HepG2 (cell line): ENCODE measurements at regions not wholly inside any gene's neighbourhood (a gene's known extent, or its start where the extent isn't known, plus 50 kb on each side); places are given as distances from the start of the nearest gene placed in this dataset.

Experiments
- ATAC-seq: fragments of 200-7000 bp; cut with Tn5 transposase; 3 replicates; pipeline ENCODE4 v1.9.1; 2020; ENCODE audit warnings: mild to moderate bottlenecking, moderate library complexity
- BruUV-seq: library from RNA; stranded (reverse); fragments of 400-500 nt; replicated peaks from 2 replicates; lab custom pipeline; 2021; lab: Mats Ljungman, UMichigan
- CTCF ChIA-PET: fragments of 300-600 bp; formaldehyde crosslinking; extraction: SDS; loops from one replicate; lab custom pipeline; 2021; ENCODE audit warnings: low total read pairs, inconsistent platforms, low intra/inter-chr PET ratio; lab: Yijun Ruan, JAX
- POLR2A ChIA-PET: fragments of 350-600 bp; sonication (Branson Sonifier 250); formaldehyde crosslinking; loops from one replicate; lab custom pipeline; 2020; ENCODE audit warnings: antibody characterized with exemption, inconsistent platforms; lab: Yijun Ruan, JAX
- DNase-seq: peaks from one replicate; pipeline ENCODE4 v3.0.0-alpha.2; 2015; ENCODE audit warnings: low spot score
- FAIRE-seq: peaks from 3 replicates; lab custom pipeline; 2011; peaks lifted over from hg19 to GRCh38; lab: Jason Lieb, UNC
- H2AFZ ChIP-seq: one replicate; pipeline ENCODE4 v1.6.1; 2011; ENCODE audit warnings: low read length, inconsistent platforms
- H3K27ac ChIP-seq: fragments of 300-600 bp; 3 replicates; pipeline ENCODE4 v1.8.0; 2011; ENCODE audit warnings: mixed run types, mild to moderate bottlenecking, mixed read lengths, low read length, inconsistent platforms; ENCODE audit not compliant: insufficient read depth; ENCODE audit errors: extremely low read length
- H3K27me3 ChIP-seq, 2 experiments: fragments of 200-600 bp in 1 of 2; 2 replicates in 1 of 2; 3 replicates in 1 of 2; pipeline versions ENCODE4 v1.6.0 to v1.8.0; 2011; ENCODE audit warnings: low read length in 2 of 2, mild to moderate bottlenecking in 2 of 2, moderate library complexity in 2 of 2, inconsistent platforms in 1 of 2; ENCODE audit not compliant: insufficient read depth in 2 of 2, control insufficient read depth in 1 of 2
- H3K36me3 ChIP-seq, 2 experiments: fragments of 200-600 bp in 1 of 2; replicated peaks in 1 of 2; 2 replicates in 1 of 2; 3 replicates in 1 of 2; pipeline versions ENCODE4 v1.5.1 to v1.8.0; 2011; ENCODE audit warnings: low read length in 2 of 2, inconsistent platforms in 1 of 2; ENCODE audit not compliant: insufficient read depth in 2 of 2, control insufficient read depth in 1 of 2
- H3K4me1 ChIP-seq: 2 replicates; pipeline ENCODE4 v1.5.1; 2012; ENCODE audit warnings: low read length, inconsistent platforms; ENCODE audit not compliant: insufficient read depth
- H3K4me2 ChIP-seq: 2 replicates; pipeline ENCODE4 v1.6.0; 2011; ENCODE audit warnings: low read depth, low read length, inconsistent platforms
- H3K4me3 ChIP-seq, 3 experiments: fragments of 200-600 bp in 1 of 3; sonication (generic), shearing (Covaris generic) in 1 of 3; replicated peaks in 1 of 3; 2 replicates each; pipeline ENCODE4 v1.5.1; 2011 to 2016; ENCODE audit warnings: low read length in 3 of 3, inconsistent platforms in 2 of 3, low read depth in 2 of 3, mild to moderate bottlenecking in 2 of 3, control low read depth in 1 of 3, mixed read lengths in 1 of 3; ENCODE audit not compliant: insufficient read depth in 1 of 3
- H3K79me2 ChIP-seq: one replicate; pipeline ENCODE4 v1.6.1; 2011; ENCODE audit warnings: low read length, inconsistent platforms; ENCODE audit not compliant: insufficient read depth
- H3K9ac ChIP-seq: 2 replicates; pipeline ENCODE4 v1.6.0; 2011; ENCODE audit warnings: mild to moderate bottlenecking, low read depth, low read length, inconsistent platforms; ENCODE audit not compliant: insufficient read depth
- H3K9me3 ChIP-seq: 2 replicates; pipeline ENCODE4 v1.5.1; 2012; ENCODE audit warnings: mild to moderate bottlenecking, low read length
- H4K20me1 ChIP-seq: 2 replicates; pipeline ENCODE4 v1.6.0; 2011; ENCODE audit warnings: inconsistent platforms, mild to moderate bottlenecking, low read length, moderate library complexity; ENCODE audit not compliant: insufficient read depth
- AGO2 ChIP-seq: fragments of 200-400 bp; formaldehyde crosslinking; optimal IDR thresholded peaks from 2 replicates; pipeline ENCODE3; 2017; ENCODE audit warnings: mild to moderate bottlenecking, low read depth, low read length, moderate library complexity
- ATF1 ChIP-seq: IDR thresholded peaks from 2 replicates; pipeline ENCODE4 v1.6.1; 2016; ENCODE audit warnings: mild to moderate bottlenecking, control low read depth
- MYC ChIP-seq: sonication (generic); formaldehyde crosslinking; IDR thresholded peaks from 2 replicates; pipeline ENCODE4 v1.9.0; 2021; ENCODE audit warnings: missing genetic modification reagents, borderline replicate concordance
- RCOR2 ChIP-seq: IDR thresholded peaks from 2 replicates; pipeline ENCODE4 v1.6.1; 2016; ENCODE audit warnings: missing biosample characterization, missing genetic modification reagents
- SUZ12 ChIP-seq: fragments of 150-350 bp; IDR thresholded peaks from 2 replicates; pipeline ENCODE4 v1.6.1; 2014; ENCODE audit warnings: low read depth, low read length
- ZNF17 ChIP-seq: sonication (generic); formaldehyde crosslinking; IDR thresholded peaks from 2 replicates; pipeline ENCODE4 v1.5.0; 2020; ENCODE audit warnings: mild to moderate bottlenecking, missing genetic modification reagents
- ZNF292 ChIP-seq: sonication (generic); formaldehyde crosslinking; IDR thresholded peaks from 2 replicates; pipeline ENCODE4 v1.8.1; 2022; ENCODE audit warnings: mild to moderate bottlenecking, low read depth, missing genetic modification reagents, borderline replicate concordance
- ZNF484 ChIP-seq: sonication (generic); formaldehyde crosslinking; IDR thresholded peaks from 2 replicates; pipeline ENCODE4 v1.5.1; 2020; ENCODE audit warnings: mild to moderate bottlenecking, low read depth, missing genetic modification reagents, borderline replicate concordance
- ZNF7 ChIP-seq: IDR thresholded peaks from 2 replicates; pipeline ENCODE4 v1.6.1; 2016; ENCODE audit warnings: missing biosample characterization, missing genetic modification reagents
- ZNF777 ChIP-seq: sonication (generic); formaldehyde crosslinking; IDR thresholded peaks from 2 replicates; pipeline ENCODE4 v1.4.0; 2020; ENCODE audit warnings: missing genetic modification reagents
- ZNF781 ChIP-seq: sonication (generic); formaldehyde crosslinking; IDR thresholded peaks from 2 replicates; pipeline ENCODE4 v1.5.1; 2020; ENCODE audit warnings: borderline replicate concordance, mild to moderate bottlenecking, missing genetic modification reagents; ENCODE audit errors: not compliant biosample characterization
- WGBS: methylation state at CpG from one replicate; pipeline ENCODE4 v1.1.6; 2017; ENCODE audit warnings: low lambda C conversion rate; 5-methylcytosine and 5-hydroxymethylcytosine counted together
- in situ Hi-C: cut with HindIII; loops from 2 replicates; pipeline ENCODE4 v1.10.0; 2017; ENCODE audit warnings: low pct_unique_long_range_greater_than_20kb; ENCODE audit not compliant: extremely low pct_ligation_motif_present
- intact Hi-C: fragments of 100-400 bp; cut with micrococcal nuclease; formaldehyde crosslinking; loops from one replicate; pipeline ENCODE4 v1.10.0; 2022; ENCODE audit not compliant: unreplicated experiment
- TF ChIP-seq, protein P1 (sequence below): sonication (generic); formaldehyde crosslinking; IDR thresholded peaks from 2 replicates; pipeline ENCODE4 v1.4.0; 2020; ENCODE audit warnings: mild to moderate bottlenecking, missing genetic modification reagents
- TF ChIP-seq, protein P2 (sequence below): sonication (generic); formaldehyde crosslinking; conservative IDR thresholded peaks from 2 replicates; pipeline ENCODE4 v1.5.0; 2020; ENCODE audit warnings: missing genetic modification reagents
- TF ChIP-seq, protein P3 (sequence below): sonication (generic); formaldehyde crosslinking; conservative IDR thresholded peaks from 2 replicates; pipeline ENCODE4 v1.4.0; 2020; ENCODE audit warnings: mild to moderate bottlenecking, missing genetic modification reagents, moderate library complexity

DNA sequence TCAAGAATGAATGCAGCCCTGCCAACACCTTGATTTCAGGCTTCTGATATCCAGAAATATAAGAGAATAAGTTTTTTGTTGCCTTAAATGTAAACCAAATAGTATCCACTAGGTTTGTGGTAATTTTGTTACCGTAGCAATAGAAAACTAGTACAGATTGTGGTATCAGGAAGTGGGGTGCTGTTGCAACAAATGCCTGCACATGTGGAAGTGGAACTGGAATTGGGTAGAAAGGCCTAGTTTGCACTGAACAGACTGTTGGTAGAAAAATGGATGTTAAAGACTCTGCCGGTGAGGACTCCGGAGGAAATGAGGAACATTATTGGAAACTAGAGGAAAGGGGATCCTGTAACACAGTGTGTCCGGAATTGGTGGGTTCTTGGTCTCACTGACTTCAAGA is 145.8 kb upstream of the MGAT5 start:
- peaks cover 0 to 4% of the 10 kb centered on the region in 2 experiments; a peak in 1 of 5 replicates for H3K27me3 ChIP-seq
- H3K4me1 ChIP-seq: no peaks in the 10 kb centered on the region; the same call in 1 of the 2 replicates
- no peak overlapping the region for H3K4me3 ChIP-seq
- in situ Hi-C loops: no loop called here
- H4K20me1 ChIP-seq: no peaks in the 10 kb centered on the region
- CTCF ChIA-PET: no interaction called here
- H3K36me3 ChIP-seq: no peaks in the 10 kb centered on the region
- intact Hi-C loops: no loop called here
- POLR2A ChIA-PET: no interaction called here
- no TSS peak for BruUV-seq
- H2AFZ ChIP-seq: no peak overlapping the region
- H3K27ac ChIP-seq: no peak overlapping the region
- H3K9me3 ChIP-seq: peaks cover 11% of the 10 kb centered on the region
- no peak for FAIRE-seq
- no peak overlapping the region for H3K9ac ChIP-seq
- no peaks in the 10 kb centered on the region for H3K79me2 ChIP-seq
- H3K4me2 ChIP-seq: no peak overlapping the region
- 79% methylated on average over 4 of the region's 4 CpGs for WGBS
- TF ChIP-seq, protein P1, sequence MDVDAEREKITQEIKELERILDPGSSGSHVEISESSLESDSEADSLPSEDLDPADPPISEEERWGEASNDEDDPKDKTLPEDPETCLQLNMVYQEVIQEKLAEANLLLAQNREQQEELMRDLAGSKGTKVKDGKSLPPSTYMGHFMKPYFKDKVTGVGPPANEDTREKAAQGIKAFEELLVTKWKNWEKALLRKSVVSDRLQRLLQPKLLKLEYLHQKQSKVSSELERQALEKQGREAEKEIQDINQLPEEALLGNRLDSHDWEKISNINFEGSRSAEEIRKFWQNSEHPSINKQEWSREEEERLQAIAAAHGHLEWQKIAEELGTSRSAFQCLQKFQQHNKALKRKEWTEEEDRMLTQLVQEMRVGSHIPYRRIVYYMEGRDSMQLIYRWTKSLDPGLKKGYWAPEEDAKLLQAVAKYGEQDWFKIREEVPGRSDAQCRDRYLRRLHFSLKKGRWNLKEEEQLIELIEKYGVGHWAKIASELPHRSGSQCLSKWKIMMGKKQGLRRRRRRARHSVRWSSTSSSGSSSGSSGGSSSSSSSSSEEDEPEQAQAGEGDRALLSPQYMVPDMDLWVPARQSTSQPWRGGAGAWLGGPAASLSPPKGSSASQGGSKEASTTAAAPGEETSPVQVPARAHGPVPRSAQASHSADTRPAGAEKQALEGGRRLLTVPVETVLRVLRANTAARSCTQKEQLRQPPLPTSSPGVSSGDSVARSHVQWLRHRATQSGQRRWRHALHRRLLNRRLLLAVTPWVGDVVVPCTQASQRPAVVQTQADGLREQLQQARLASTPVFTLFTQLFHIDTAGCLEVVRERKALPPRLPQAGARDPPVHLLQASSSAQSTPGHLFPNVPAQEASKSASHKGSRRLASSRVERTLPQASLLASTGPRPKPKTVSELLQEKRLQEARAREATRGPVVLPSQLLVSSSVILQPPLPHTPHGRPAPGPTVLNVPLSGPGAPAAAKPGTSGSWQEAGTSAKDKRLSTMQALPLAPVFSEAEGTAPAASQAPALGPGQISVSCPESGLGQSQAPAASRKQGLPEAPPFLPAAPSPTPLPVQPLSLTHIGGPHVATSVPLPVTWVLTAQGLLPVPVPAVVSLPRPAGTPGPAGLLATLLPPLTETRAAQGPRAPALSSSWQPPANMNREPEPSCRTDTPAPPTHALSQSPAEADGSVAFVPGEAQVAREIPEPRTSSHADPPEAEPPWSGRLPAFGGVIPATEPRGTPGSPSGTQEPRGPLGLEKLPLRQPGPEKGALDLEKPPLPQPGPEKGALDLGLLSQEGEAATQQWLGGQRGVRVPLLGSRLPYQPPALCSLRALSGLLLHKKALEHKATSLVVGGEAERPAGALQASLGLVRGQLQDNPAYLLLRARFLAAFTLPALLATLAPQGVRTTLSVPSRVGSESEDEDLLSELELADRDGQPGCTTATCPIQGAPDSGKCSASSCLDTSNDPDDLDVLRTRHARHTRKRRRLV (CRISPR knock-in tag): no peak
- no peak for TF ChIP-seq SUZ12
- TF ChIP-seq AGO2: no peak
- no peak for TF ChIP-seq ZNF292
- no peak for TF ChIP-seq ZNF484 (CRISPR knock-in tag)
- TF ChIP-seq MYC: no peak
- no peak for TF ChIP-seq ATF1
- no peak for TF ChIP-seq ZNF7 (CRISPR knock-in tag)
- TF ChIP-seq, protein P2, sequence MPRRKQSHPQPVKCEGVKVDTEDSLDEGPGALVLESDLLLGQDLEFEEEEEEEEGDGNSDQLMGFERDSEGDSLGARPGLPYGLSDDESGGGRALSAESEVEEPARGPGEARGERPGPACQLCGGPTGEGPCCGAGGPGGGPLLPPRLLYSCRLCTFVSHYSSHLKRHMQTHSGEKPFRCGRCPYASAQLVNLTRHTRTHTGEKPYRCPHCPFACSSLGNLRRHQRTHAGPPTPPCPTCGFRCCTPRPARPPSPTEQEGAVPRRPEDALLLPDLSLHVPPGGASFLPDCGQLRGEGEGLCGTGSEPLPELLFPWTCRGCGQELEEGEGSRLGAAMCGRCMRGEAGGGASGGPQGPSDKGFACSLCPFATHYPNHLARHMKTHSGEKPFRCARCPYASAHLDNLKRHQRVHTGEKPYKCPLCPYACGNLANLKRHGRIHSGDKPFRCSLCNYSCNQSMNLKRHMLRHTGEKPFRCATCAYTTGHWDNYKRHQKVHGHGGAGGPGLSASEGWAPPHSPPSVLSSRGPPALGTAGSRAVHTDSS (CRISPR knock-in tag): no peak
- TF ChIP-seq RCOR2 (CRISPR knock-in tag): no peak
- TF ChIP-seq, protein P3, sequence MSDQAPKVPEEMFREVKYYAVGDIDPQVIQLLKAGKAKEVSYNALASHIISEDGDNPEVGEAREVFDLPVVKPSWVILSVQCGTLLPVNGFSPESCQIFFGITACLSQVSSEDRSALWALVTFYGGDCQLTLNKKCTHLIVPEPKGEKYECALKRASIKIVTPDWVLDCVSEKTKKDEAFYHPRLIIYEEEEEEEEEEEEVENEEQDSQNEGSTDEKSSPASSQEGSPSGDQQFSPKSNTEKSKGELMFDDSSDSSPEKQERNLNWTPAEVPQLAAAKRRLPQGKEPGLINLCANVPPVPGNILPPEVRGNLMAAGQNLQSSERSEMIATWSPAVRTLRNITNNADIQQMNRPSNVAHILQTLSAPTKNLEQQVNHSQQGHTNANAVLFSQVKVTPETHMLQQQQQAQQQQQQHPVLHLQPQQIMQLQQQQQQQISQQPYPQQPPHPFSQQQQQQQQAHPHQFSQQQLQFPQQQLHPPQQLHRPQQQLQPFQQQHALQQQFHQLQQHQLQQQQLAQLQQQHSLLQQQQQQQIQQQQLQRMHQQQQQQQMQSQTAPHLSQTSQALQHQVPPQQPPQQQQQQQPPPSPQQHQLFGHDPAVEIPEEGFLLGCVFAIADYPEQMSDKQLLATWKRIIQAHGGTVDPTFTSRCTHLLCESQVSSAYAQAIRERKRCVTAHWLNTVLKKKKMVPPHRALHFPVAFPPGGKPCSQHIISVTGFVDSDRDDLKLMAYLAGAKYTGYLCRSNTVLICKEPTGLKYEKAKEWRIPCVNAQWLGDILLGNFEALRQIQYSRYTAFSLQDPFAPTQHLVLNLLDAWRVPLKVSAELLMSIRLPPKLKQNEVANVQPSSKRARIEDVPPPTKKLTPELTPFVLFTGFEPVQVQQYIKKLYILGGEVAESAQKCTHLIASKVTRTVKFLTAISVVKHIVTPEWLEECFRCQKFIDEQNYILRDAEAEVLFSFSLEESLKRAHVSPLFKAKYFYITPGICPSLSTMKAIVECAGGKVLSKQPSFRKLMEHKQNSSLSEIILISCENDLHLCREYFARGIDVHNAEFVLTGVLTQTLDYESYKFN (CRISPR knock-in tag): no peak
- TF ChIP-seq ZNF17 (CRISPR knock-in tag): no peak
- no peak for TF ChIP-seq ZNF781 (CRISPR knock-in tag)
- no peak for TF ChIP-seq ZNF777 (CRISPR knock-in tag)
- TF ChIP-seq, all 625 proteins: peak for 0
- ATAC-seq (no peak; the same call in 2 of the 3 replicates), DNase-seq (no peak)
